GM23338 (cell line): ENCODE measurements at regions not wholly inside any gene's neighbourhood (a gene's known extent, or its start where the extent isn't known, plus 50 kb on each side); places are given as distances from the start of the nearest gene placed in this dataset.

Source experiments
- ATAC-seq: fragments of 200-7000 bp; cut with Tn5 transposase; 3 replicates; pipeline ENCODE4 v1.9.1; 2020
- DNase-seq: peaks from one replicate; pipeline ENCODE4 v3.0.0-alpha.2; 2015; ENCODE audit warnings: low spot score
- H2AFZ ChIP-seq: fragments of 200-600 bp; sonication (generic); 2 replicates; pipeline ENCODE4 v1.8.0; 2016; ENCODE audit warnings: antibody characterized with exemption, mild to moderate bottlenecking, moderate library complexity
- H3F3A ChIP-seq: fragments of 200-600 bp; sonication (generic); replicated peaks from 2 replicates; pipeline ENCODE4 v1.8.0; 2017; ENCODE audit warnings: antibody characterized with exemption, mixed run types, low read depth
- H3K27ac ChIP-seq: fragments of 200-600 bp; sonication (generic); 2 replicates; pipeline ENCODE4 v1.6.1; 2016; ENCODE audit warnings: low read depth
- H3K27me3 ChIP-seq: fragments of 200-600 bp; sonication (generic); 2 replicates; pipeline ENCODE4 v1.8.0; 2016; ENCODE audit warnings: mild to moderate bottlenecking, mixed run types, moderate library complexity; ENCODE audit not compliant: insufficient read depth
- H3K36me3 ChIP-seq: fragments of 200-600 bp; sonication (generic); 2 replicates; pipeline ENCODE4 v1.8.0; 2016; ENCODE audit warnings: mild to moderate bottlenecking; ENCODE audit not compliant: insufficient read depth
- H3K4me1 ChIP-seq: fragments of 200-600 bp; sonication (generic); 2 replicates; pipeline ENCODE4 v1.8.0; 2016; ENCODE audit warnings: mild to moderate bottlenecking, moderate library complexity; ENCODE audit not compliant: insufficient read depth
- H3K4me2 ChIP-seq: fragments of 200-600 bp; sonication (generic); 2 replicates; pipeline ENCODE4 v1.7.1; 2017; ENCODE audit warnings: mixed run types
- H3K4me3 ChIP-seq: fragments of 200-600 bp; sonication (generic); 2 replicates; pipeline ENCODE4 v1.6.1; 2016; ENCODE audit warnings: mixed run types
- H3K79me2 ChIP-seq: fragments of 200-600 bp; sonication (generic); replicated peaks from 2 replicates; pipeline ENCODE4 v1.8.0; 2017; ENCODE audit warnings: mild to moderate bottlenecking; ENCODE audit not compliant: insufficient read depth
- H3K9me2 ChIP-seq: fragments of 200-600 bp; sonication (generic); 2 replicates; pipeline ENCODE4 v1.8.0; 2017; ENCODE audit not compliant: insufficient read depth
- H4K20me1 ChIP-seq: fragments of 200-600 bp; sonication (generic); replicated peaks from 2 replicates; pipeline ENCODE4 v1.8.0; 2017; ENCODE audit warnings: mild to moderate bottlenecking; ENCODE audit not compliant: insufficient read depth
- H3K27ac Mint-ChIP-seq: 2 replicates; pipeline ENCODE4 v1.8.0; 2020; ENCODE audit warnings: inconsistent platforms, mild to moderate bottlenecking, moderate library complexity, mixed read lengths
- H3K27me3 Mint-ChIP-seq: 3 replicates; pipeline ENCODE4 v1.8.0; 2022; ENCODE audit warnings: low read depth, mild to moderate bottlenecking, moderate library complexity, mixed read lengths, inconsistent platforms; ENCODE audit not compliant: insufficient read depth, poor library complexity
- H3K36me3 Mint-ChIP-seq: 3 replicates; pipeline ENCODE4 v1.8.0; 2021; ENCODE audit warnings: low read depth, mild to moderate bottlenecking, inconsistent platforms, moderate library complexity, mixed read lengths
- H3K4me1 Mint-ChIP-seq: 3 replicates; pipeline ENCODE4 v1.8.0; 2020; ENCODE audit warnings: mild to moderate bottlenecking, inconsistent platforms, mixed read lengths
- H3K4me3 Mint-ChIP-seq: 3 replicates; pipeline ENCODE4 v1.8.0; 2021; ENCODE audit warnings: moderate library complexity, mild to moderate bottlenecking, inconsistent platforms, mixed read lengths
- H3K9me3 Mint-ChIP-seq: 3 replicates; pipeline ENCODE4 v1.8.0; 2020; ENCODE audit warnings: moderate library complexity, mild to moderate bottlenecking, inconsistent platforms, mixed read lengths
- CTCF ChIP-seq, 2 experiments: fragments of 200-600 bp in 1 of 2; sonication (generic) in 1 of 2; conservative IDR thresholded peaks; 2 replicates each; pipeline versions ENCODE4 v1.5.1 to v1.6.1; 2016 to 2017; ENCODE audit warnings: antibody characterized with exemption in 2 of 2, low read depth in 2 of 2, mild to moderate bottlenecking in 2 of 2, moderate library complexity in 1 of 2
- EZH2phosphoT487 ChIP-seq: fragments of 200-600 bp; sonication (generic); IDR thresholded peaks from one replicate; pipeline ENCODE4 v1.8.1; 2018; ENCODE audit warnings: antibody characterized with exemption; ENCODE audit not compliant: unreplicated experiment
- NANOG ChIP-seq: IDR thresholded peaks from 2 replicates; pipeline ENCODE4 v1.6.1; 2016; ENCODE audit warnings: antibody characterized with exemption, borderline replicate concordance
- POLR2AphosphoS5 ChIP-seq: IDR thresholded peaks from 2 replicates; pipeline ENCODE4 v1.6.1; 2016; ENCODE audit warnings: antibody characterized with exemption, low read depth
- STAT1 ChIP-seq: IDR thresholded peaks from one replicate; pipeline ENCODE4 v1.6.1; 2016; ENCODE audit warnings: antibody characterized with exemption; ENCODE audit not compliant: unreplicated experiment
- ZNF114 ChIP-seq: fragments of 250-450 bp; sonication (Bioruptor Pico); IDR thresholded peaks from 2 replicates; pipeline ENCODE4 v1.5.0; 2020; ENCODE audit warnings: mild to moderate bottlenecking, moderate library complexity
- ZNF331 ChIP-seq: fragments of 250-450 bp; sonication (Bioruptor Pico); IDR thresholded peaks from 2 replicates; pipeline ENCODE4 v1.5.0; 2020; ENCODE audit warnings: low read depth, mild to moderate bottlenecking, moderate library complexity
- ZNF462 ChIP-seq: fragments of 250-450 bp; sonication (Bioruptor Pico); IDR thresholded peaks from 2 replicates; pipeline ENCODE4 v1.5.0; 2020; ENCODE audit warnings: mild to moderate bottlenecking, moderate library complexity
- TF ChIP-seq, protein P1 (sequence below): IDR thresholded peaks from one replicate; pipeline ENCODE4 v1.6.1; 2018; ENCODE audit warnings: antibody characterized with exemption; ENCODE audit not compliant: unreplicated experiment

DNA sequence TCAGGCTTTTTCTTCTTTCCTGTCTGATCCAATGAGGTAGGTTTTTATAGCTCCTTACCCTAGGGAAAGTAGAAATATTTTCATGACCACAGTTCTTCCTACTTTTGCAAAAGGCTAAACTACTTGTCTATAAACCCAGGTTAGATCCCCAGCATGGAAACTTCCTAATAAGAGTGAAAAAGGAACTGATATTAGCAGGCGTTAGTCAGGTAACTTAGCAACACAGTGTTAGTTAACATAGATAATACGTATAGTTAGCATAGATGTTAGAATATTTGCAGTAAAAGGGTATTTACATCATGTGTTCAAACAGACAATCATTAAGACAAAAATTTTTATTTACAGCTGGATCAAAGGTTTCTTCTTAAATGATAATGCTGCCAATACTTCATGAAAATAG is 162.9 kb upstream of the DAB2 start:
- H3K4me3 ChIP-seq, result no peak overlapping the region

DNA sequence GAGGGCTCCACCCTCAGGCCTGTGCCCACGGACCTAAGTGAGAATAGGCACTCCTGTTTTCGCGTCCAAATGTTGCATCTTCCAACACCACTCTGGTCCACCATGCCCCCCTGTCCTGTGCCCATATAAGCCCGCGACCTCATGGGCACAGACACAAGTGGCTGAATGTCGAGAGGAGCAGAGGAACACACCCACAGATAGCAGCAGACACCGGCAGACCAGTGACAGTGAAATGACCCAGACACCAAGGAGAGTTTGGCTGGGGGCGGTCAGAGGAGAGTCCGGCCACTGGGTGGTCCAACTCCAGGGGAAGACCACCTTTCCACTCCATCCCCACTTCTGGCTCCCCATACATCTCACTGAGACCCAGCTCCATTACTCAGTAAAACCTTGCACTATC is 161.4 kb upstream of the DAB2 start:
- Mint-ChIP-seq H3K27me3 (no peaks in the 10 kb centered on the region), H3K27ac (no peak overlapping the region)
- TF ChIP-seq NANOG (no peak), STAT1 (no peak), ZNF462 (no peak), EZH2phosphoT487 (no peak), POLR2AphosphoS5 (no peak)
- TF ChIP-seq, protein P1, sequence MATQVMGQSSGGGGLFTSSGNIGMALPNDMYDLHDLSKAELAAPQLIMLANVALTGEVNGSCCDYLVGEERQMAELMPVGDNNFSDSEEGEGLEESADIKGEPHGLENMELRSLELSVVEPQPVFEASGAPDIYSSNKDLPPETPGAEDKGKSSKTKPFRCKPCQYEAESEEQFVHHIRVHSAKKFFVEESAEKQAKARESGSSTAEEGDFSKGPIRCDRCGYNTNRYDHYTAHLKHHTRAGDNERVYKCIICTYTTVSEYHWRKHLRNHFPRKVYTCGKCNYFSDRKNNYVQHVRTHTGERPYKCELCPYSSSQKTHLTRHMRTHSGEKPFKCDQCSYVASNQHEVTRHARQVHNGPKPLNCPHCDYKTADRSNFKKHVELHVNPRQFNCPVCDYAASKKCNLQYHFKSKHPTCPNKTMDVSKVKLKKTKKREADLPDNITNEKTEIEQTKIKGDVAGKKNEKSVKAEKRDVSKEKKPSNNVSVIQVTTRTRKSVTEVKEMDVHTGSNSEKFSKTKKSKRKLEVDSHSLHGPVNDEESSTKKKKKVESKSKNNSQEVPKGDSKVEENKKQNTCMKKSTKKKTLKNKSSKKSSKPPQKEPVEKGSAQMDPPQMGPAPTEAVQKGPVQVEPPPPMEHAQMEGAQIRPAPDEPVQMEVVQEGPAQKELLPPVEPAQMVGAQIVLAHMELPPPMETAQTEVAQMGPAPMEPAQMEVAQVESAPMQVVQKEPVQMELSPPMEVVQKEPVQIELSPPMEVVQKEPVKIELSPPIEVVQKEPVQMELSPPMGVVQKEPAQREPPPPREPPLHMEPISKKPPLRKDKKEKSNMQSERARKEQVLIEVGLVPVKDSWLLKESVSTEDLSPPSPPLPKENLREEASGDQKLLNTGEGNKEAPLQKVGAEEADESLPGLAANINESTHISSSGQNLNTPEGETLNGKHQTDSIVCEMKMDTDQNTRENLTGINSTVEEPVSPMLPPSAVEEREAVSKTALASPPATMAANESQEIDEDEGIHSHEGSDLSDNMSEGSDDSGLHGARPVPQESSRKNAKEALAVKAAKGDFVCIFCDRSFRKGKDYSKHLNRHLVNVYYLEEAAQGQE, result no peak

More for the DNA sequence above, 162.9 kb upstream of the DAB2 start:
- Histone ChIP-seq H3K79me2 (no peaks in the 10 kb centered on the region), H3K4me2 (no peak overlapping the region), H3F3A (no peaks in the 10 kb centered on the region), H3K27me3 (no peaks in the 10 kb centered on the region), H3K4me1 (no peaks in the 10 kb centered on the region), H4K20me1 (no peaks in the 10 kb centered on the region), H3K27ac (no peak overlapping the region), H2AFZ (no peak overlapping the region), H3K9me2 (no peaks in the 10 kb centered on the region), H3K36me3 (no peaks in the 10 kb centered on the region)
- Mint-ChIP-seq H3K4me3 (no peak overlapping the region), H3K9me3 (no peaks in the 10 kb centered on the region), H3K27me3 (no peaks in the 10 kb centered on the region), H3K4me1 (no peaks in the 10 kb centered on the region), H3K36me3 (no peaks in the 10 kb centered on the region), H3K27ac (no peak overlapping the region)
- ATAC-seq (no peak), DNase-seq (no peak)
- TF ChIP-seq STAT1 (no peak), NANOG (no peak), CTCF (conservative IDR thresholded peaks at IDR 0.05; ENCODE audit: low read depth in 2 of 2) (no peak), ZNF114 (no peak), ZNF331 (CRISPR knock-in tag) (no peak), EZH2phosphoT487 (no peak)

More for the DNA sequence above, 161.4 kb upstream of the DAB2 start:
- no peaks in the 10 kb centered on the region for H3F3A ChIP-seq
- H4K20me1 ChIP-seq, result no peaks in the 10 kb centered on the region
- ATAC-seq, result no peak
- no peaks in the 10 kb centered on the region for H3K4me1 Mint-ChIP-seq
- no peaks in the 10 kb centered on the region for H3K9me3 Mint-ChIP-seq
- no peaks in the 10 kb centered on the region for H3K4me1 ChIP-seq
- H3K4me3 ChIP-seq, result no peak overlapping the region
- H2AFZ ChIP-seq, result peak overlapping the region; percentile 39; the same call in 1 of the 2 replicates
- H3K27ac ChIP-seq, result no peak overlapping the region
- no peaks in the 10 kb centered on the region for H3K36me3 ChIP-seq
- H3K36me3 Mint-ChIP-seq, result no peaks in the 10 kb centered on the region
- H3K79me2 ChIP-seq, result no peaks in the 10 kb centered on the region
- H3K27me3 ChIP-seq, result no peaks in the 10 kb centered on the region
- H3K4me3 Mint-ChIP-seq, result no peak overlapping the region
- no peaks in the 10 kb centered on the region for H3K9me2 ChIP-seq
- DNase-seq, result no peak
- no peak overlapping the region for H3K4me2 ChIP-seq
